GM19463 (cell line): ENCODE measurements at regions not wholly inside any gene's neighbourhood (a gene's known extent, or its start where the extent isn't known, plus 50 kb on each side); places are given as distances from the start of the nearest gene placed in this dataset.
A peak's percentile ranks its signal among the peaks of the same experiment; 100 is the strongest.

Source experiments
- ATAC-seq: cut with Tn5 transposase; IDR thresholded peaks from one replicate; pipeline ENCODE4 v1.9.1; 2021; ENCODE audit warnings: mild to moderate bottlenecking, moderate library complexity; ENCODE audit not compliant: unreplicated experiment

- ATAC-seq = no peak
Measured at GRCh38 chr2:40886100-40886499, 434.2 kb upstream of the SLC8A1 start.

DNA sequence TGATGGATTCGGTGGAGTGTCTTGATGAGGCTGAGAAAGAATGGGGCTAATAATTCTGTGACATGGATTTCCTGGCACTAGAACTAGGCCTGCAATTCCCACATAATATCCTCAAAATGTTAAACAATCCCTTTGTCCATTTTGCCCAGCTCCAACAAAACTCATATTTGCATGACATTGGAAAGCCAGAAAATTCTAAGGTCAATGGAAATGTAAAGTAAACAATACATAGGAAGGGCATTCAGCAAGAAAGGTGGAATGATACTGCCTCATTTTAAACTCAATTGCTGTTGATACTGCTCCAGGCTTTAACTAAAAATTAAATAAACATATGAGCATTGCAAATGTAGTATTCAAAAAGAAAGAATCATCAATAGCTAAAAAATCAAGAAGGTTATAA is 434.8 kb upstream of the SLC8A1 start:
- ATAC-seq = no peak

GRCh38 chr2:40896358-40896757 is 444.5 kb upstream of the SLC8A1 start:
- no peak for ATAC-seq

GRCh38 chr2:40914666-40915065 is 462.8 kb upstream of the SLC8A1 start:
- no peak for ATAC-seq

DNA sequence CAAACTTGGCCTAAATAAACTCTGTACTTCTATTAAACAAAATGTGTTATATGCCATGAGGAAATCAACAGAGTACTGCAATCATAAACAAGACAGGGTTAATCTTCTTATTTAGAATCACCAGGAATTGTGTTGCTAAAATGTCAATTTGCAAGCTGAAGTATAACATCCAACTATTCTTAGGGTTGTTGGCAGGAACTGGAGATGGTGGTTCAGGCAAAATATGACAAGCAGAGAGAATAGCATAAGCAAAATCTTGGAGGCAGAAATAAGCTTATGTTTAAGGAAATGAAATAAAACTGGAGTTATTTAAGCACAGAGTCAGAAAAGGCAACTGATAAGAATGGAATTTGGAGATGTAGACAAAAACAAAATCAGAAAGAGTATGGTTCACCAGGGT is 463.8 kb upstream of the SLC8A1 start:
- no peak for ATAC-seq

- no peak for ATAC-seq
Measured at GRCh38 chr2:40935349-40935748, 483.5 kb upstream of the SLC8A1 start.

- ATAC-seq = no peak
Measured at GRCh38 chr2:40937284-40937683, 485.4 kb upstream of the SLC8A1 start.

DNA sequence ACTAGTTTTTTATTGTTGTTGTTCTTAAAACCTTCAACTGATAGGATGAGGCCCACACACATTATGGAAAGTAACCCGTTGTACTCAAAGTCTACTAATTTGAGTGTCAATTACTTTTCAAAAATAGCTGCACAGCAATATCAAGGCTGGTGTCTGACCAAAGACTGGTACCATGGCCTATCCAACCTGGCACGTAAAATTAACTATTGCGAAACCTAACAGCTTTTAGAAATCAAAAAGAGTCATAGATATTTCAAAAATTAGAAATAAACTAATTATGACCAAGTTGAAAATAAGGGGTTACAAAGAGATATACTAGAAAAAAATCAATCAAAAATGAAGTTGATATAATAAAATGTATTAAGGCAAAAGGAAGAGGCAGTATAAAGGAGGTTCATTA is 501.5 kb upstream of the SLC8A1 start:
- no peak for ATAC-seq

- no peak for ATAC-seq
Measured at GRCh38 chr2:40955042-40955441, 503.2 kb upstream of the SLC8A1 start.

DNA sequence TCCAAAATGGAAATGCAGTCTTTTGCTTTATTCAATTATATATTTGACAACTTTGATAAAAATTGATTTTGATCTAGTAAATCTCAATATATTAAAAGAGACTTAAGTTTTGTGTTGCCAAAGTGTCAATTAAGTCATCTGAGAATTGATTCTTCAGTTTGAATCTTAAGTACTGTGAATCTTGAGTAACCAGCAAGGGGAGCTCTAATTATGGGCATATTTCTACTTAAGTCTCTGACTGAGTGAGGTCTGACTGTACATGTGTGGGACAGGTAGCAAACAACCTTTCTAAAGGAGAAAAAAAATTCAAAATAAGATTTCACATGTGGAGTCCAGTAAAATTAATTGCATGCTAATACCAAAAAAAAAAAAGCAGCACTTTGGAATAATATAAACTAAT is 503.7 kb upstream of the SLC8A1 start:
- ATAC-seq = no peak

DNA sequence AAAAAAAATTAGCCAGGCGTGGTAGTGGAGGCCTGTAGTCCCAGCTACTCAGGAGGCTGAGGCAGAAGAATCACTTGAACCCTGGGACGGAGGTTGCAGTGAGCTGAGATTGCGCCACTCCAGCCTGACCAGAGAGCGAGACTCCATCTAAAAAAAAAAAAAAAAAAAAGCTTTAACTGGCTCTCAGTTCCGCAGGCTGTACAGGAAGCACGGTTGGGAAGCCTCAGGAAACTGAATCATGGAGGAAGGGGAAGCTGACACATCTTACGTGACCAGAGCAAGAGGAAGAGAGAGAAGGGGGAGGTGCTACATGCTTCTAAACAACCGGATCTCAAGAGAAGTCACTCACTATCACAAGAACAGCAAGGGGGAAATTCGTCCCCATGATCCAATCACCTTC is 505.6 kb upstream of the SLC8A1 start:
- no peak for ATAC-seq

GRCh38 chr2:40962026-40962425 is 510.1 kb upstream of the SLC8A1 start:
- ATAC-seq = no peak

GRCh38 chr2:40964509-40965250 is 512.8 kb upstream of the SLC8A1 start:
- no peak for ATAC-seq

- no peak for ATAC-seq
Measured at GRCh38 chr2:40967451-40967850, 515.6 kb upstream of the SLC8A1 start.

GRCh38 chr2:40975151-40975550 is 523.3 kb upstream of the SLC8A1 start:
- no peak for ATAC-seq

- no peak for ATAC-seq
Measured at GRCh38 chr2:40997362-40997761, 545.5 kb upstream of the SLC8A1 start.

- no peak for ATAC-seq
Measured at GRCh38 chr2:41000374-41000773, 548.5 kb upstream of the SLC8A1 start.

DNA sequence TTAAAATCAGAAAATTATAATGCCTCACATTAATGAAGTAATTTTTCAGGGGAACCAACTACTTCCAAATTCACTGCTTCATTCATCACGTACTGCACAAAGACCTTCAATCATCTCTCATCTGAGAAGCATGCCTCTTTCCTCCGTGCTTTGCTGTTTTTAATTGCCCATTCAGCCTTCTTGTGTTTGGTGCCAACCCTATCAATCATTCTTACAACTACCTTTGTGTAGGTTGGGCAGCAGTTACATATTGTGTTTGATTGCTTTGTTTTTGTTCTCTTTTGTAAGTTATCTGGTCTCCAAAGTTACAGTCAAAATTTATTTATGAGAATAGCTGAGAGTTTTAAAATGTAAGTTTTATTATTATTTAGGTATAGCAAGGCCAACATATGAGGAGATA is 549.0 kb upstream of the SLC8A1 start:
- ATAC-seq = no peak

DNA sequence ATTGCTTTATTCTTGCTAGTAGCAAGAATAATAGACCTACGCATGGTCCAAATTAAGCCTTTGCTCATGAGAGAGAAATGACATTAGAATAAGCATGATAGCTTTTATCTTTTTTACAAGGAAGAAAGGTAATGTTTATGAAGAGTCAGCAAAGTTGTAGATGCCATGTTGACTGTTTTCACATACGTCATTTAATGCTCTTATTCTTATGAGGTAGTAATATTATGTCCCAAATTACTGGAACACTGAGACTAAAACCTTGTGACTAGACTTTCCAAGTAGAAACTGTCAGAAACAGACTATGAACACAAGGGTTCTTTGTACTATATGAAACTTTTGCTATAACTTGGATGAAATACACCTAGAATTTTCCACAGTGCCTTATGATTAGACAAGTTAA is 552.8 kb upstream of the SLC8A1 start:
- no peak for ATAC-seq

DNA sequence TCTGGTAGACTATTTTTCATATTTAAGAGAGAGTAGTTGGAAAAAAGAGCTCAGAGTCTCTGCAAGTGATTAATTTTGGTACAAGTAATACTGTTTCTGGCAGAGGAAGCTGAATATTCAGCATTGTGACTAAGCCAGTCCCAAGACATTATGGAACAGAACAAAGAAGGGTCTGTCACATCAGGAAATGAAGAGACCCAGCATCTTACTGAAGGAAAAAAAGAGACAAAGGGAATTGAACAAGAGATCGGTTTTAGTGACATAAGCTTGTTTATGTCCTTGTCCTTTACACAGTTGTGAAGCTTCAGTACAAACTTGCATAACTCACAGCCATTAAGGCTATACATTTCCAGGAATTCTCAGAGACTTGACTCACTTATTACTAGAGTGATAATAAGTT is 568.5 kb upstream of the SLC8A1 start:
- ATAC-seq = no peak

- ATAC-seq = no peak
Measured at GRCh38 chr2:41024816-41025215, 572.9 kb upstream of the SLC8A1 start.

DNA sequence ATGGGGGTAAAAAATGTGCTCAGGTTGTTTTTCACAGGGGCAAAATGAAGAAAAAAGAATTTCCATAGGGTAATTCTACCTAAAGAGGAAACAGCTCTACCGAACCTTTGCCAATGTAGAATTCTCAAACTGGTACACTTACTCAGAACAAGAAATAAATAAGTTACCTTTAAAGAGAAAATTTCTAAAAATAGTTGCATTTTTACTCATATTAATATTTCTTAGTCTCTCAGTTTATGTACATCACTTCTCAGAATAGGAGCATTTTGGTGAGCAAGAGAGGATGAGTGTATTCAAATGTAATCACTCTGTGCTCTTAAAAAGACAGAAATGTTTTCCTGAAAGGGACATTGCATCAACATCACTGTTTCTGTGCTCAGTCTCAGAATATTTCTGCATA is 574.7 kb upstream of the SLC8A1 start:
- peak; percentile 80 for ATAC-seq

DNA sequence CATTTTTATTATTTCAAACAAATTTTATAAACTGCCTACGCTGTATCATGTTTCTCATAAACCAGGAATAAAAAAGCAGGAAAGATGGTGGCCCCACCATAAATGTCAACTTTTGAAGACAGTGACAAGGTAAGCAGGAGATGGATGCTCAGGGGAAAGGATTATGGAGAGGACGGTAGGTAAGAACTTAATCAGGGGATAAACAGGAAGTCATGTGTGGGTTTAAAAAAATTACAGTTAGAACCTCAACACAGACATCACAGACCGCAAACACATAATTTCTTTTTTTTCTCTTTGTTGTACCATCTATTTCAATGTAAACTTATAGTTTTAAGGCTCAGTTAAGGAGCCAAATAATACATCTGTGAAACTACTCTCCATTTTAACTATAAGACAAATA is 575.2 kb upstream of the SLC8A1 start:
- ATAC-seq = no peak
